ENCODE measurements at regions not wholly inside any gene's neighbourhood (a gene's known extent, or its start where the extent isn't known, plus 50 kb on each side); places are given as distances from the start of the nearest gene placed in this dataset.

GRCh38 chr4:64465263-64465662 lies 56.0 kb upstream of the TECRL start:
- Mint-ChIP-seq H3K9me3 (peaks cover 5% of the 10 kb centered on the region), H3K27me3 (ENCODE audit: low read depth, poor library complexity) (no peaks in the 10 kb centered on the region), H3K4me1 (peaks cover 18% of the 10 kb centered on the region), H3K4me3 (no peak overlapping the region), H3K36me3 (ENCODE audit: low read depth) (no peaks in the 10 kb centered on the region), H3K27ac (peak overlapping the region; percentile 69)
- no peak for DNase-seq
- TF ChIP-seq, protein P1, sequence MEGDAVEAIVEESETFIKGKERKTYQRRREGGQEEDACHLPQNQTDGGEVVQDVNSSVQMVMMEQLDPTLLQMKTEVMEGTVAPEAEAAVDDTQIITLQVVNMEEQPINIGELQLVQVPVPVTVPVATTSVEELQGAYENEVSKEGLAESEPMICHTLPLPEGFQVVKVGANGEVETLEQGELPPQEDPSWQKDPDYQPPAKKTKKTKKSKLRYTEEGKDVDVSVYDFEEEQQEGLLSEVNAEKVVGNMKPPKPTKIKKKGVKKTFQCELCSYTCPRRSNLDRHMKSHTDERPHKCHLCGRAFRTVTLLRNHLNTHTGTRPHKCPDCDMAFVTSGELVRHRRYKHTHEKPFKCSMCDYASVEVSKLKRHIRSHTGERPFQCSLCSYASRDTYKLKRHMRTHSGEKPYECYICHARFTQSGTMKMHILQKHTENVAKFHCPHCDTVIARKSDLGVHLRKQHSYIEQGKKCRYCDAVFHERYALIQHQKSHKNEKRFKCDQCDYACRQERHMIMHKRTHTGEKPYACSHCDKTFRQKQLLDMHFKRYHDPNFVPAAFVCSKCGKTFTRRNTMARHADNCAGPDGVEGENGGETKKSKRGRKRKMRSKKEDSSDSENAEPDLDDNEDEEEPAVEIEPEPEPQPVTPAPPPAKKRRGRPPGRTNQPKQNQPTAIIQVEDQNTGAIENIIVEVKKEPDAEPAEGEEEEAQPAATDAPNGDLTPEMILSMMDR (IDR thresholded peaks at IDR 0.05): no peak

GRCh38 chr4:64464581-64464980 lies 55.3 kb upstream of the TECRL start:
- Mint-ChIP-seq H3K27ac (peak overlapping the region; percentile 88), H3K9me3 (peaks cover 5% of the 10 kb centered on the region), H3K4me1 (peaks cover 18% of the 10 kb centered on the region), H3K27me3 (ENCODE audit: low read depth, poor library complexity) (no peaks in the 10 kb centered on the region), H3K4me3 (peak overlapping the region; percentile 12), H3K36me3 (ENCODE audit: low read depth) (no peaks in the 10 kb centered on the region)
- TF ChIP-seq, protein P1 (IDR thresholded peaks at IDR 0.05): no peak
- DNase-seq: no peak

All from nephron progenitor cell (in vitro differentiated cells).